PFSK-1 (cell line): ENCODE measurements at regions not wholly inside any gene's neighbourhood (a gene's known extent, or its start where the extent isn't known, plus 50 kb on each side); places are given as distances from the start of the nearest gene placed in this dataset.

Experiments
- FOXP2 ChIP-seq: optimal IDR thresholded peaks from 2 replicates; pipeline ENCODE3; 2011; ENCODE audit warnings: borderline replicate concordance, control low read depth, inconsistent platforms; ENCODE audit not compliant: insufficient read depth; ENCODE audit errors: extremely low read length, extremely low read depth
- POLR2AphosphoS5 ChIP-seq: IDR thresholded peaks from 2 replicates; pipeline ENCODE4 v1.6.1; 2012; ENCODE audit warnings: low read depth, mild to moderate bottlenecking, control low read depth, low read length, moderate library complexity
- REST ChIP-seq, 2 experiments: IDR thresholded peaks; 2 replicates each; pipeline versions ENCODE4 v1.6.1 to v1.8.0; 2011 to 2012; ENCODE audit warnings: low read depth in 2 of 2, low read length in 2 of 2, control low read depth in 1 of 2, inconsistent platforms in 1 of 2, mild to moderate bottlenecking in 1 of 2, moderate library complexity in 1 of 2; ENCODE audit not compliant: insufficient read depth in 1 of 2
- SIN3A ChIP-seq: IDR thresholded peaks from 2 replicates; pipeline ENCODE4 v1.6.1; 2012; ENCODE audit warnings: mild to moderate bottlenecking, low read length, moderate library complexity, borderline replicate concordance; ENCODE audit not compliant: insufficient read depth
- TAF1 ChIP-seq: IDR thresholded peaks from 2 replicates; pipeline ENCODE4 v1.6.1; 2012; ENCODE audit warnings: low read length, control low read depth, borderline replicate concordance; ENCODE audit not compliant: insufficient read depth

- no peak for TF ChIP-seq FOXP2
- TF ChIP-seq TAF1, result no peak
- TF ChIP-seq POLR2AphosphoS5, result no peak
- TF ChIP-seq SIN3A, result no peak
- TF ChIP-seq REST (IDR thresholded peaks at IDR 0.05; ENCODE audit: insufficient read depth in 1 of 2, low read depth in 2 of 2, low read length in 2 of 2), result no peak
Measured at GRCh38 chr4:114417214-114417613, 181.4 kb upstream of the UGT8 start.

GRCh38 chr4:114420069-114420468 is 178.5 kb upstream of the UGT8 start:
- TF ChIP-seq SIN3A (no peak), FOXP2 (no peak), TAF1 (no peak), POLR2AphosphoS5 (no peak), REST (IDR thresholded peaks at IDR 0.05; ENCODE audit: insufficient read depth in 1 of 2, low read depth in 2 of 2, low read length in 2 of 2) (no peak)

- no peak for TF ChIP-seq REST (IDR thresholded peaks at IDR 0.05; ENCODE audit: insufficient read depth in 1 of 2, low read depth in 2 of 2, low read length in 2 of 2)
- no peak for TF ChIP-seq POLR2AphosphoS5
- no peak for TF ChIP-seq FOXP2
- no peak for TF ChIP-seq SIN3A
- no peak for TF ChIP-seq TAF1
Measured at GRCh38 chr4:114423582-114423981, 175.0 kb upstream of the UGT8 start.

GRCh38 chr4:114435116-114435515 is 163.5 kb upstream of the UGT8 start:
- TF ChIP-seq FOXP2, result no peak
- TF ChIP-seq TAF1, result no peak
- no peak for TF ChIP-seq REST (IDR thresholded peaks at IDR 0.05; ENCODE audit: insufficient read depth in 1 of 2, low read depth in 2 of 2, low read length in 2 of 2)
- TF ChIP-seq SIN3A, result no peak
- TF ChIP-seq POLR2AphosphoS5, result no peak

- TF ChIP-seq SIN3A (no peak), TAF1 (no peak), FOXP2 (no peak), POLR2AphosphoS5 (no peak), REST (IDR thresholded peaks at IDR 0.05; ENCODE audit: insufficient read depth in 1 of 2, low read depth in 2 of 2, low read length in 2 of 2) (no peak)
Measured at GRCh38 chr4:114442856-114443255, 155.8 kb upstream of the UGT8 start.
